ENCODE measurements at regions not wholly inside any gene's neighbourhood (a gene's known extent, or its start where the extent isn't known, plus 50 kb on each side); places are given as distances from the start of the nearest gene placed in this dataset.

DNA sequence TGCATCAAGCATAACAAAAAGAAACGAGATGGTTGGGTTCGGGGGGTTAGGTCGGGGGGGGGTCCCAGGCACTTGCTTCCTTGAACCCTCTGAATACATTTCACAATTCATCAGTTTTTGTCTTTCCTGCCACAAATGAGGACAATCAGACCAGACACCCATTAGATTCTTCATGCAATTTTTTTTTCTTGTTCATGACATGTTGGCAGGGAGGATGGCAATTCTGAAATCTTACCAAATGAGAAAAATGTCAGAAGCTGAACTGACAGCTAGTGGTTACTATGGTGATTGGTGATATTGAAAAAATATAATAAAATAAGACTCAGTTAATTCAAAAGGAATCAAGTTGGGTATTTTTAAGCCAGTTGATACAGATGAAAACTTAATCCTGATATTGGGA is 419.5 kb upstream of the PSMD7 start:
- no peak for TF ChIP-seq ZSCAN29 (CRISPR knock-in tag; conservative IDR thresholded peaks at IDR 0.05)
- TF ChIP-seq, protein P1, sequence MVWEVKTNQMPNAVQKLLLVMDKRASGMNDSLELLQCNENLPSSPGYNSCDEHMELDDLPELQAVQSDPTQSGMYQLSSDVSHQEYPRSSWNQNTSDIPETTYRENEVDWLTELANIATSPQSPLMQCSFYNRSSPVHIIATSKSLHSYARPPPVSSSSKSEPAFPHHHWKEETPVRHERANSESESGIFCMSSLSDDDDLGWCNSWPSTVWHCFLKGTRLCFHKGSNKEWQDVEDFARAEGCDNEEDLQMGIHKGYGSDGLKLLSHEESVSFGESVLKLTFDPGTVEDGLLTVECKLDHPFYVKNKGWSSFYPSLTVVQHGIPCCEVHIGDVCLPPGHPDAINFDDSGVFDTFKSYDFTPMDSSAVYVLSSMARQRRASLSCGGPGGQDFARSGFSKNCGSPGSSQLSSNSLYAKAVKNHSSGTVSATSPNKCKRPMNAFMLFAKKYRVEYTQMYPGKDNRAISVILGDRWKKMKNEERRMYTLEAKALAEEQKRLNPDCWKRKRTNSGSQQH (CRISPR knock-in tag; IDR thresholded peaks at IDR 0.05; ENCODE audit: low read depth) = no peak
- no peak for TF ChIP-seq FOXM1 (CRISPR knock-in tag; IDR thresholded peaks at IDR 0.05)
- no peak for TF ChIP-seq IRX3 (CRISPR knock-in tag; IDR thresholded peaks at IDR 0.05; ENCODE audit: borderline replicate concordance, low read depth)

Measured in HepG2 (cell line).